HCT116 (cell line): ENCODE measurements at regions not wholly inside any gene's neighbourhood (a gene's known extent, or its start where the extent isn't known, plus 50 kb on each side); places are given as distances from the start of the nearest gene placed in this dataset.

Source experiments
- ATAC-seq: fragments of 200-7000 bp; cut with Tn5 transposase; 2 replicates; pipeline ENCODE4 v1.9.1; 2020; ENCODE audit warnings: mild to moderate bottlenecking, moderate library complexity
- BruUV-seq: library from RNA; stranded (reverse); fragments of 400-500 nt; replicated peaks from 2 replicates; lab custom pipeline; 2021; lab: Mats Ljungman, UMichigan
- CTCF ChIA-PET: fragments of 300-600 bp; sonication (Branson Sonifier 250); formaldehyde crosslinking; loops from one replicate; lab custom pipeline; 2021; ENCODE audit warnings: antibody characterized with exemption; lab: Charles Lee
- POLR2A ChIA-PET: fragments of 300-600, 350-600 bp; sonication (Branson Sonifier 250); formaldehyde crosslinking; loops from one replicate; lab custom pipeline; 2021; ENCODE audit warnings: antibody characterized with exemption; lab: Charles Lee
- RAD21 ChIA-PET, 2 experiments: fragments of 300-600 bp; sonication (Branson Sonifier 250); formaldehyde crosslinking; loops; one replicate each; lab custom pipeline; 2023; ENCODE audit warnings: low total read pairs in 2 of 2; ENCODE audit not compliant: uncharacterized antibody in 2 of 2, unreplicated experiment in 2 of 2, low non-redundant PET in 1 of 2; lab: Charles Lee
- DNase-seq: peaks from one replicate; pipeline ENCODE4 v3.0.0-alpha.2; 2010; ENCODE audit warnings: low read depth, low spot score
- H2AFZ ChIP-seq: fragments of 200-600 bp; shearing (Covaris generic), sonication (generic); 2 replicates; pipeline ENCODE4 v1.6.1; 2017; ENCODE audit warnings: low read depth, mixed run types, mixed read lengths, antibody characterized with exemption, low read length; ENCODE audit not compliant: poor library complexity, severe bottlenecking
- H3K27ac ChIP-seq: 2 replicates; pipeline ENCODE4 v1.5.1; 2012; ENCODE audit warnings: low read depth, low read length
- H3K27me3 ChIP-seq: fragments of 200-600 bp; sonication (generic); 2 replicates; pipeline ENCODE4 v1.6.1; 2016; ENCODE audit warnings: mixed run types, low read length, mixed read lengths; ENCODE audit not compliant: insufficient read depth
- H3K36me3 ChIP-seq, 2 experiments: fragments of 200-500 bp in 1 of 2; fragments of 200-600 bp in 1 of 2; sonication (Bioruptor generic) in 1 of 2; sonication (generic) in 1 of 2; 2 replicates each; pipeline versions ENCODE4 v1.5.1 to v1.6.1; 2014 to 2016; ENCODE audit warnings: low read length in 2 of 2, inconsistent platforms in 1 of 2, mixed read lengths in 1 of 2, mixed run types in 1 of 2; ENCODE audit not compliant: insufficient read depth in 2 of 2, control insufficient read depth in 1 of 2
- H3K4me1 ChIP-seq, 2 experiments: fragments of 200-600 bp in 1 of 2; sonication (generic) in 1 of 2; 2 replicates each; pipeline versions ENCODE4 v1.5.1 to v1.6.1; 2012 to 2017; ENCODE audit warnings: low read length in 2 of 2, inconsistent platforms in 1 of 2, mild to moderate bottlenecking in 1 of 2, mixed read lengths in 1 of 2, mixed run types in 1 of 2, moderate library complexity in 1 of 2; ENCODE audit not compliant: insufficient read depth in 2 of 2, control insufficient read depth in 1 of 2
- H3K4me2 ChIP-seq: fragments of 200-600 bp; sonication (generic); 2 replicates; pipeline ENCODE4 v1.6.1; 2017; ENCODE audit warnings: mixed run types, low read length, mixed read lengths
- H3K4me3 ChIP-seq, 2 experiments: fragments of 200-600 bp in 1 of 2; sonication (generic) in 1 of 2; replicated peaks in 1 of 2; 2 replicates each; pipeline ENCODE4 v1.5.1; 2011 to 2016; ENCODE audit warnings: low read length in 2 of 2, control low read depth in 1 of 2, low read depth in 1 of 2, mild to moderate bottlenecking in 1 of 2, mixed read lengths in 1 of 2, mixed run types in 1 of 2
- H3K79me2 ChIP-seq: fragments of 200-600 bp; sonication (generic); 2 replicates; pipeline ENCODE4 v1.6.1; 2017; ENCODE audit warnings: mild to moderate bottlenecking, mixed run types, low read length, moderate library complexity, mixed read lengths; ENCODE audit not compliant: insufficient read depth
- H3K9ac ChIP-seq: fragments of 200-600 bp; sonication (generic); 2 replicates; pipeline ENCODE4 v1.6.1; 2016; ENCODE audit warnings: low read length, mixed read lengths
- H3K9me2 ChIP-seq: fragments of 200-600 bp; sonication (generic), shearing (Covaris generic); 2 replicates; pipeline ENCODE4 v1.6.1; 2017; ENCODE audit warnings: mixed run types, mild to moderate bottlenecking, moderate library complexity; ENCODE audit not compliant: insufficient read depth
- H3K9me3 ChIP-seq, 2 experiments: fragments of 200-500 bp in 1 of 2; fragments of 200-600 bp in 1 of 2; sonication (Bioruptor generic) in 1 of 2; sonication (generic) in 1 of 2; 2 replicates each; pipeline ENCODE4 v1.6.1; 2014 to 2017; ENCODE audit warnings: low read length in 2 of 2, mixed read lengths in 2 of 2, inconsistent platforms in 1 of 2, low read depth in 1 of 2, mild to moderate bottlenecking in 1 of 2, mixed run types in 1 of 2, moderate library complexity in 1 of 2; ENCODE audit not compliant: control insufficient read depth in 1 of 2, insufficient read depth in 1 of 2
- H4K20me1 ChIP-seq: fragments of 200-600 bp; sonication (generic), shearing (Covaris generic); 2 replicates; pipeline ENCODE4 v1.6.1; 2017; ENCODE audit warnings: mixed run types, mild to moderate bottlenecking, moderate library complexity; ENCODE audit not compliant: insufficient read depth
- CBX3 ChIP-seq: IDR thresholded peaks from 2 replicates; pipeline ENCODE4 v1.6.1; 2012; ENCODE audit warnings: low read depth
- CEBPB ChIP-seq: IDR thresholded peaks from 2 replicates; pipeline ENCODE4 v1.6.1; 2012; ENCODE audit warnings: low read depth
- EZH2phosphoT487 ChIP-seq: fragments of 200-600 bp; IDR thresholded peaks from 2 replicates; pipeline ENCODE4 v1.6.1; 2018; ENCODE audit warnings: antibody characterized with exemption, borderline replicate concordance
- JUND ChIP-seq: IDR thresholded peaks from 2 replicates; pipeline ENCODE4 v1.6.1; 2012
- POLR2A ChIP-seq: IDR thresholded peaks from 2 replicates; pipeline ENCODE4 v1.7.0; 2011; ENCODE audit warnings: borderline replicate concordance; ENCODE audit not compliant: insufficient read depth, insufficient read length; ENCODE audit errors: extremely low read depth
- POLR2AphosphoS5 ChIP-seq: IDR thresholded peaks from 2 replicates; pipeline ENCODE4 v1.6.1; 2011; ENCODE audit warnings: mild to moderate bottlenecking, low read depth, low read length, moderate library complexity
- RAD21 ChIP-seq: IDR thresholded peaks from 2 replicates; pipeline ENCODE4 v1.6.1; 2012; ENCODE audit warnings: low read depth, mild to moderate bottlenecking
- SIN3A ChIP-seq: IDR thresholded peaks from 2 replicates; pipeline ENCODE4 v1.6.1; 2012; ENCODE audit warnings: low read depth
- SP1 ChIP-seq: IDR thresholded peaks from 2 replicates; pipeline ENCODE4 v1.6.1; 2012; ENCODE audit warnings: low read depth
- SRF ChIP-seq: IDR thresholded peaks from 2 replicates; pipeline ENCODE4 v1.6.1; 2012; ENCODE audit warnings: low read depth
- TCF7L2 ChIP-seq: IDR thresholded peaks from 2 replicates; pipeline ENCODE4 v1.7.0; 2011; ENCODE audit warnings: borderline replicate concordance, inconsistent platforms; ENCODE audit not compliant: insufficient read depth, insufficient read length; ENCODE audit errors: extremely low read depth
- YY1 ChIP-seq: IDR thresholded peaks from 2 replicates; pipeline ENCODE4 v1.6.1; 2011; ENCODE audit warnings: low read length, low read depth, moderate library complexity, mild to moderate bottlenecking; ENCODE audit not compliant: insufficient replicate concordance; ENCODE audit errors: extremely low read depth
- ZNF274 ChIP-seq: fragments of 200-500 bp; sonication (Bioruptor generic); IDR thresholded peaks from 2 replicates; pipeline ENCODE4 v1.6.1; 2014; ENCODE audit warnings: mild to moderate bottlenecking, low read depth, low read length, inconsistent platforms
- intact Hi-C: fragments of 100-400 bp; cut with micrococcal nuclease; formaldehyde crosslinking; loops from 2 replicates; pipeline ENCODE4 v1.10.0; 2022
- TF ChIP-seq, protein P1 (sequence below): IDR thresholded peaks from 2 replicates; pipeline ENCODE4 v1.6.1; 2012
- TF ChIP-seq, protein P2 (sequence below), 3 experiments: fragments of 200-600 bp in 1 of 3; sonication (generic) in 1 of 3; IDR thresholded peaks in 2 of 3; conservative IDR thresholded peaks in 1 of 3; 2 replicates each; pipeline ENCODE4 v1.5.1; 2012 to 2017; ENCODE audit warnings: low read depth in 2 of 3, low read length in 2 of 3, antibody characterized with exemption in 1 of 3, borderline replicate concordance in 1 of 3, control low read depth in 1 of 3, mild to moderate bottlenecking in 1 of 3, mixed read lengths in 1 of 3, mixed run types in 1 of 3, moderate library complexity in 1 of 3; ENCODE audit not compliant: insufficient read depth in 1 of 3
- TF ChIP-seq, protein P3 (sequence below): IDR thresholded peaks from 2 replicates; pipeline ENCODE4 v1.6.1; 2011; ENCODE audit warnings: mild to moderate bottlenecking, low read length, moderate library complexity; ENCODE audit not compliant: insufficient replicate concordance; ENCODE audit errors: extremely low read depth
- TF ChIP-seq, protein P4 (sequence below): IDR thresholded peaks from 2 replicates; pipeline ENCODE4 v1.6.1; 2012; ENCODE audit warnings: low read depth
- TF ChIP-seq, protein P5 (sequence below): IDR thresholded peaks from 2 replicates; pipeline ENCODE4 v1.6.1; 2012

DNA sequence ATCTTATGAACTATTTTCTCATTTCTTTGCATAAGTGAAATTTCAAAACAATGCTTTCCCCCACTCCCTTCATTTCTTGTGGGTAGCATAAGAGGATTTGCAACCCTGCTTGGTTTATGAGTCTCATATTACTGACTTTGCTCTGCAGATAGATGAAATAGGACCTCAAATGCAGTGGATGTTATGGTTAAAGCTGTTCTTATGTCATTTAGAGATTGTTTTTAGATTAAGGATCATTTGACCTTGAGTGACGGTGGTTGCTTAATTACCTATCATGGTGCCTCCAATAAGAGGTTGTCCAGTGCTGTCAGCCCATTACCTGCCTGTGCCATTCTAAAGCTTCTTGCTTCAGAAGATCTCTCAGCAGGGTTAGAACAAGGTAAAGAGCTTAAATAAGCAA is 351.4 kb upstream of the ATP2B1 start:
- no peaks in the 10 kb centered on the region for H3K36me3 ChIP-seq
- H4K20me1 ChIP-seq: no peaks in the 10 kb centered on the region
- H3K9ac ChIP-seq: no peak overlapping the region
- H3K4me1 ChIP-seq: 0 out of 4 replicates have a peak, but pooled peaks cover 0 to 6% of the 10 kb centered on the region in 2 experiments
- no peak overlapping the region for H2AFZ ChIP-seq
- no peaks in the 10 kb centered on the region for H3K27me3 ChIP-seq
- ChIA-PET CTCF (no interaction called here), RAD21 (no interaction called here), POLR2A (no interaction called here)
- no peak overlapping the region for H3K27ac ChIP-seq
- BruUV-seq: no TSS peak
- H3K79me2 ChIP-seq: no peaks in the 10 kb centered on the region
- H3K9me3 ChIP-seq: no peaks in the 10 kb centered on the region
- no peak overlapping the region for H3K4me3 ChIP-seq
- TF ChIP-seq ZNF274: no peak
- TF ChIP-seq CEBPB: no peak
- no peak for TF ChIP-seq CBX3
- TF ChIP-seq, protein P1, sequence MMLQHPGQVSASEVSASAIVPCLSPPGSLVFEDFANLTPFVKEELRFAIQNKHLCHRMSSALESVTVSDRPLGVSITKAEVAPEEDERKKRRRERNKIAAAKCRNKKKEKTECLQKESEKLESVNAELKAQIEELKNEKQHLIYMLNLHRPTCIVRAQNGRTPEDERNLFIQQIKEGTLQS: no peak
- no peak for TF ChIP-seq TCF7L2
- TF ChIP-seq YY1: no peak
- TF ChIP-seq SIN3A: no peak
- no peak for TF ChIP-seq JUND
- no peak for TF ChIP-seq SP1
- no peak for TF ChIP-seq RAD21
- TF ChIP-seq, protein P2, sequence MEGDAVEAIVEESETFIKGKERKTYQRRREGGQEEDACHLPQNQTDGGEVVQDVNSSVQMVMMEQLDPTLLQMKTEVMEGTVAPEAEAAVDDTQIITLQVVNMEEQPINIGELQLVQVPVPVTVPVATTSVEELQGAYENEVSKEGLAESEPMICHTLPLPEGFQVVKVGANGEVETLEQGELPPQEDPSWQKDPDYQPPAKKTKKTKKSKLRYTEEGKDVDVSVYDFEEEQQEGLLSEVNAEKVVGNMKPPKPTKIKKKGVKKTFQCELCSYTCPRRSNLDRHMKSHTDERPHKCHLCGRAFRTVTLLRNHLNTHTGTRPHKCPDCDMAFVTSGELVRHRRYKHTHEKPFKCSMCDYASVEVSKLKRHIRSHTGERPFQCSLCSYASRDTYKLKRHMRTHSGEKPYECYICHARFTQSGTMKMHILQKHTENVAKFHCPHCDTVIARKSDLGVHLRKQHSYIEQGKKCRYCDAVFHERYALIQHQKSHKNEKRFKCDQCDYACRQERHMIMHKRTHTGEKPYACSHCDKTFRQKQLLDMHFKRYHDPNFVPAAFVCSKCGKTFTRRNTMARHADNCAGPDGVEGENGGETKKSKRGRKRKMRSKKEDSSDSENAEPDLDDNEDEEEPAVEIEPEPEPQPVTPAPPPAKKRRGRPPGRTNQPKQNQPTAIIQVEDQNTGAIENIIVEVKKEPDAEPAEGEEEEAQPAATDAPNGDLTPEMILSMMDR (IDR thresholded peaks at IDR 0.05 in 2 of 3, conservative IDR thresholded peaks at IDR 0.05 in 1 of 3; ENCODE audit: borderline replicate concordance in 1 of 3, insufficient read depth in 1 of 3, low read depth in 2 of 3, low read length in 2 of 3): no peak
- TF ChIP-seq POLR2AphosphoS5: no peak
- TF ChIP-seq EZH2phosphoT487: no peak
- TF ChIP-seq, protein P3, sequence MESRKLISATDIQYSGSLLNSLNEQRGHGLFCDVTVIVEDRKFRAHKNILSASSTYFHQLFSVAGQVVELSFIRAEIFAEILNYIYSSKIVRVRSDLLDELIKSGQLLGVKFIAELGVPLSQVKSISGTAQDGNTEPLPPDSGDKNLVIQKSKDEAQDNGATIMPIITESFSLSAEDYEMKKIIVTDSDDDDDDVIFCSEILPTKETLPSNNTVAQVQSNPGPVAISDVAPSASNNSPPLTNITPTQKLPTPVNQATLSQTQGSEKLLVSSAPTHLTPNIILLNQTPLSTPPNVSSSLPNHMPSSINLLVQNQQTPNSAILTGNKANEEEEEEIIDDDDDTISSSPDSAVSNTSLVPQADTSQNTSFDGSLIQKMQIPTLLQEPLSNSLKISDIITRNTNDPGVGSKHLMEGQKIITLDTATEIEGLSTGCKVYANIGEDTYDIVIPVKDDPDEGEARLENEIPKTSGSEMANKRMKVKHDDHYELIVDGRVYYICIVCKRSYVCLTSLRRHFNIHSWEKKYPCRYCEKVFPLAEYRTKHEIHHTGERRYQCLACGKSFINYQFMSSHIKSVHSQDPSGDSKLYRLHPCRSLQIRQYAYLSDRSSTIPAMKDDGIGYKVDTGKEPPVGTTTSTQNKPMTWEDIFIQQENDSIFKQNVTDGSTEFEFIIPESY: no peak
- no peak for TF ChIP-seq POLR2A
- TF ChIP-seq, protein P4, sequence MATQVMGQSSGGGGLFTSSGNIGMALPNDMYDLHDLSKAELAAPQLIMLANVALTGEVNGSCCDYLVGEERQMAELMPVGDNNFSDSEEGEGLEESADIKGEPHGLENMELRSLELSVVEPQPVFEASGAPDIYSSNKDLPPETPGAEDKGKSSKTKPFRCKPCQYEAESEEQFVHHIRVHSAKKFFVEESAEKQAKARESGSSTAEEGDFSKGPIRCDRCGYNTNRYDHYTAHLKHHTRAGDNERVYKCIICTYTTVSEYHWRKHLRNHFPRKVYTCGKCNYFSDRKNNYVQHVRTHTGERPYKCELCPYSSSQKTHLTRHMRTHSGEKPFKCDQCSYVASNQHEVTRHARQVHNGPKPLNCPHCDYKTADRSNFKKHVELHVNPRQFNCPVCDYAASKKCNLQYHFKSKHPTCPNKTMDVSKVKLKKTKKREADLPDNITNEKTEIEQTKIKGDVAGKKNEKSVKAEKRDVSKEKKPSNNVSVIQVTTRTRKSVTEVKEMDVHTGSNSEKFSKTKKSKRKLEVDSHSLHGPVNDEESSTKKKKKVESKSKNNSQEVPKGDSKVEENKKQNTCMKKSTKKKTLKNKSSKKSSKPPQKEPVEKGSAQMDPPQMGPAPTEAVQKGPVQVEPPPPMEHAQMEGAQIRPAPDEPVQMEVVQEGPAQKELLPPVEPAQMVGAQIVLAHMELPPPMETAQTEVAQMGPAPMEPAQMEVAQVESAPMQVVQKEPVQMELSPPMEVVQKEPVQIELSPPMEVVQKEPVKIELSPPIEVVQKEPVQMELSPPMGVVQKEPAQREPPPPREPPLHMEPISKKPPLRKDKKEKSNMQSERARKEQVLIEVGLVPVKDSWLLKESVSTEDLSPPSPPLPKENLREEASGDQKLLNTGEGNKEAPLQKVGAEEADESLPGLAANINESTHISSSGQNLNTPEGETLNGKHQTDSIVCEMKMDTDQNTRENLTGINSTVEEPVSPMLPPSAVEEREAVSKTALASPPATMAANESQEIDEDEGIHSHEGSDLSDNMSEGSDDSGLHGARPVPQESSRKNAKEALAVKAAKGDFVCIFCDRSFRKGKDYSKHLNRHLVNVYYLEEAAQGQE: no peak
- TF ChIP-seq, protein P5, sequence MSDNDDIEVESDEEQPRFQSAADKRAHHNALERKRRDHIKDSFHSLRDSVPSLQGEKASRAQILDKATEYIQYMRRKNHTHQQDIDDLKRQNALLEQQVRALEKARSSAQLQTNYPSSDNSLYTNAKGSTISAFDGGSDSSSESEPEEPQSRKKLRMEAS: no peak
- TF ChIP-seq SRF: no peak
- DNase-seq (no peak), ATAC-seq (no peak)
- no peak overlapping the region for H3K4me2 ChIP-seq
- H3K9me2 ChIP-seq: no peaks in the 10 kb centered on the region
- intact Hi-C loops: no loop called here
